ENCODE measurements at regions not wholly inside any gene's neighbourhood (a gene's known extent, or its start where the extent isn't known, plus 50 kb on each side); places are given as distances from the start of the nearest gene placed in this dataset.

DNA sequence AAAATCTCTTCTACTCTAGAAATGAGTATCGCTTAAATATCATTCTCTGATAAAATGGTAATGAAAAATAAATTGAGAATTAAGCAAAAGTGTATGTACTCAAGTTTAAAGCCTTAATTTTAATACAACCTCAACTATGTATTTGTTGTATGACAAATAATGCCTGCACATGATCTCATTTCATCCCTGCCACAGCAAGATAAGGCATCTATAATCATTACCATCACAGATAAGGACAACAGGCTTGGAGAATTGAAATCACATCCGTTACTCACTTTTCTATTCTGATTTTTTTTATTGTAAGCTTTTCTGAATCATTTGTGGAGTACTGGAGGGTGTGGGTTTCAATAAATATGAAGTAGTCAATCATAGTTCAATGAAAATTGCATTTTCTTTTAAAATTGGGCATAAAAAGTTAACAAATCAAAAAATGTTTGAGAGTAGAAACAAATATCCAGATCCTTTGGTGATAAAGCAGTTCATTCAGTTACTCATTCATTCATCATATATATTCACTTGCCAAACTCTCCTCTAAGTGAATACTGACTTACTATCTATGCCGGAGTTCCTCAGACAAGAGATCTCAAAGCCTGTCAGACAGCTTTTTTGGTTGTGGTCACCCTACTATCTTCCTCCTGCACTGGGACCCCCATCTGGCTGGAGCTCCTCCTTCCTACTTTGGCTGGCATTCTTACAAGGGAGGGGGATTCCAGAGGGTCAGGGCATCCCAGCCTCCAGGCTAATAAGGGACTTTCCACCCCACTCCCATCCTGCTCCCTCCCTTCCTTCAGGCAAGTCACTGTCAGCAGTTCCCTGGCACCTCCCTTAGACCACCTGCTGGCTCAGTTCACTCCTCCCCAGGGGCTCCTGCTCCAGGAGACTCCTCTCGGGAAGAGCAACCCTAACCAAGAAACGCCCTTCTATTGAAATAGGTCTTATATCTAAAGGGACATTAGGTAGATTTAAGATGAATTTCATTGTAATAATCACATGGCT lies 118.6 kb downstream of the OGFRL1 start:
- no peak for TF ChIP-seq FOXM1 (IDR thresholded peaks at IDR 0.05; ENCODE audit: borderline replicate concordance, low read depth)
- 0 out of 2 replicates have a peak, but pooled peaks have one; percentile 16 for TF ChIP-seq NFIC (IDR thresholded peaks at IDR 0.05)
- no peak for TF ChIP-seq YY1 (IDR thresholded peaks at IDR 0.05; ENCODE audit: low read depth)
- TF ChIP-seq EGR1 (IDR thresholded peaks at IDR 0.05), result no peak

DNA sequence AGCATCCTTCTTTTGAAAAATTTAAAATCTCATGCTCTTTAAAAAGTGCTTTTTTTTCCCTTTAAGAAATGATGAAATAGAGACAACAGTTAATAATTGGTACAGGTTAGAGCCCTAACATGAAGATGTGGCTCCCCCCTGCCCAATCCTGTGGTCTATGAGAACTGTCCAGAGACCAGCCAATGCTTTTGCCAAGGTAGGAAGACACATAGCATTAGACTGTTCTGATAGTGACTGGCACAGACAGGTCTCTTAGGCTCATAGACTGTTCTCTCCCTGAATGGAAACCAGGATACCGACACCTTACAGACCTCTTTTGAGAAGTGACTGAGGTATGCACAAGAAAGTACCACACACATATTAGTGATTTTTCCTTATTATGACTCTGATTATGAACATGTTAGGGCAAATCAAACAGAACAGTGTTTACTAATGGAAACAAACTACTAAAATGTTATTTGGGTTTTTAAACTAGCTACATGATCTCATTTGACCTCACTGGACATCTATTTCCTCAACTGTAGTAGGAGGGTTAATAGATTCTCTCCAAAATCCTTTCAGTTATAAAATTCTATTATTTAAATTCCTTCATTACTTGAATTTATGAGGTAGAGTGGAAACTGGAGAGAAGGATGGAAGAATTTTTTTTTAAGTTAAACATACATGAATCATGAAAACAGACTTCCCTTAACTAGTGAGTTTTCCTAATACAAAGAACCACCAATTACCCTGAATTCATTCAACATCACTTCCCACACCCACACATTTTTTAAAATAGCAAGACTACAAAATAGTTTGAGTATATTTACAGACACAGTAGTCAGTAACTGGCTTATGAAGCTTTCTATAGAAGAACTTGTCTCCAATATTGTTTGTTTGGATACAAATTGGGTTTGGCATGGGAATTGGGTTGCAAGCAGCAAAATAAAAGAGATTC lies 120.4 kb downstream of the OGFRL1 start:
- TF ChIP-seq YY1 (IDR thresholded peaks at IDR 0.05; ENCODE audit: low read depth) (no peak), RAD21 (IDR thresholded peaks at IDR 0.05; ENCODE audit: low read depth) (no peak), TAF1 (IDR thresholded peaks at IDR 0.05; ENCODE audit: low read depth) (no peak), EP300 (IDR thresholded peaks at IDR 0.05; ENCODE audit: borderline replicate concordance) (no peak), EGR1 (IDR thresholded peaks at IDR 0.05) (no peak), CEBPB (IDR thresholded peaks at IDR 0.05) (no peak), TEAD4 (IDR thresholded peaks at IDR 0.05) (no peak), CREB1 (IDR thresholded peaks at IDR 0.05; ENCODE audit: low read depth) (no peak)
- TF ChIP-seq, protein P1, sequence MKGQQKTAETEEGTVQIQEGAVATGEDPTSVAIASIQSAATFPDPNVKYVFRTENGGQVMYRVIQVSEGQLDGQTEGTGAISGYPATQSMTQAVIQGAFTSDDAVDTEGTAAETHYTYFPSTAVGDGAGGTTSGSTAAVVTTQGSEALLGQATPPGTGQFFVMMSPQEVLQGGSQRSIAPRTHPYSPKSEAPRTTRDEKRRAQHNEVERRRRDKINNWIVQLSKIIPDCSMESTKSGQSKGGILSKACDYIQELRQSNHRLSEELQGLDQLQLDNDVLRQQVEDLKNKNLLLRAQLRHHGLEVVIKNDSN (IDR thresholded peaks at IDR 0.05), result no peak
- TF ChIP-seq, protein P2, sequence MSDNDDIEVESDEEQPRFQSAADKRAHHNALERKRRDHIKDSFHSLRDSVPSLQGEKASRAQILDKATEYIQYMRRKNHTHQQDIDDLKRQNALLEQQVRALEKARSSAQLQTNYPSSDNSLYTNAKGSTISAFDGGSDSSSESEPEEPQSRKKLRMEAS (IDR thresholded peaks at IDR 0.05), result no peak

DNA sequence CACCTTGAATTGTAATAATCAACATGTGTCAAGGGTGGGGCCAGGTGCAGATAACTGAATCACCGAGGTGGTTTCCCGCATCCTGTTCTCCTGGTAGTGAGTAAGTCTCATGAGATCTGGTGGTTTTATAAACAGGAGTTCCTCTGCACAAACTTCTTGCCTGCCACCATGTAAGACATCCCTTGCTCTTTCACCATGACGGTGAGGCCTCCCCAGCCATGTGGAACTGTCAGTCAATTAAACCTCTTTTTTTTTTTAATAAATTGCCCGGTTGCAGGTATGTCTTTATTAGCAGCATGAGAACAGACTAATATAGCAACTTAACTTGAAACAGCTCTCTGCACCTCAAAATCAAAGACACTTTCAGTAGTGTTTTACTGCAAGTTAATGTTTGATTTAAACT lies 121.6 kb downstream of the OGFRL1 start:
- no peak for TF ChIP-seq CEBPB (IDR thresholded peaks at IDR 0.05)
- no peak for TF ChIP-seq NFIC (IDR thresholded peaks at IDR 0.05)
- no peak for TF ChIP-seq ZBTB7A (IDR thresholded peaks at IDR 0.05; ENCODE audit: low read depth)
- no peak for TF ChIP-seq TEAD4 (IDR thresholded peaks at IDR 0.05)
- no peak for TF ChIP-seq EP300 (IDR thresholded peaks at IDR 0.05; ENCODE audit: borderline replicate concordance)
- no peak for TF ChIP-seq CREB1 (IDR thresholded peaks at IDR 0.05; ENCODE audit: low read depth)
- TF ChIP-seq RAD21 (IDR thresholded peaks at IDR 0.05; ENCODE audit: low read depth), result no peak
- no peak for TF ChIP-seq EGR1 (IDR thresholded peaks at IDR 0.05)
- TF ChIP-seq TCF12 (IDR thresholded peaks at IDR 0.05; ENCODE audit: low read depth), result no peak
- TF ChIP-seq, protein P2 (IDR thresholded peaks at IDR 0.05), result no peak
- TF ChIP-seq, protein P1 (IDR thresholded peaks at IDR 0.05), result no peak
- no peak for TF ChIP-seq TAF1 (IDR thresholded peaks at IDR 0.05; ENCODE audit: low read depth)
- TF ChIP-seq, protein P3, sequence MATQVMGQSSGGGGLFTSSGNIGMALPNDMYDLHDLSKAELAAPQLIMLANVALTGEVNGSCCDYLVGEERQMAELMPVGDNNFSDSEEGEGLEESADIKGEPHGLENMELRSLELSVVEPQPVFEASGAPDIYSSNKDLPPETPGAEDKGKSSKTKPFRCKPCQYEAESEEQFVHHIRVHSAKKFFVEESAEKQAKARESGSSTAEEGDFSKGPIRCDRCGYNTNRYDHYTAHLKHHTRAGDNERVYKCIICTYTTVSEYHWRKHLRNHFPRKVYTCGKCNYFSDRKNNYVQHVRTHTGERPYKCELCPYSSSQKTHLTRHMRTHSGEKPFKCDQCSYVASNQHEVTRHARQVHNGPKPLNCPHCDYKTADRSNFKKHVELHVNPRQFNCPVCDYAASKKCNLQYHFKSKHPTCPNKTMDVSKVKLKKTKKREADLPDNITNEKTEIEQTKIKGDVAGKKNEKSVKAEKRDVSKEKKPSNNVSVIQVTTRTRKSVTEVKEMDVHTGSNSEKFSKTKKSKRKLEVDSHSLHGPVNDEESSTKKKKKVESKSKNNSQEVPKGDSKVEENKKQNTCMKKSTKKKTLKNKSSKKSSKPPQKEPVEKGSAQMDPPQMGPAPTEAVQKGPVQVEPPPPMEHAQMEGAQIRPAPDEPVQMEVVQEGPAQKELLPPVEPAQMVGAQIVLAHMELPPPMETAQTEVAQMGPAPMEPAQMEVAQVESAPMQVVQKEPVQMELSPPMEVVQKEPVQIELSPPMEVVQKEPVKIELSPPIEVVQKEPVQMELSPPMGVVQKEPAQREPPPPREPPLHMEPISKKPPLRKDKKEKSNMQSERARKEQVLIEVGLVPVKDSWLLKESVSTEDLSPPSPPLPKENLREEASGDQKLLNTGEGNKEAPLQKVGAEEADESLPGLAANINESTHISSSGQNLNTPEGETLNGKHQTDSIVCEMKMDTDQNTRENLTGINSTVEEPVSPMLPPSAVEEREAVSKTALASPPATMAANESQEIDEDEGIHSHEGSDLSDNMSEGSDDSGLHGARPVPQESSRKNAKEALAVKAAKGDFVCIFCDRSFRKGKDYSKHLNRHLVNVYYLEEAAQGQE (IDR thresholded peaks at IDR 0.05; ENCODE audit: low read depth), result no peak
- no peak for TF ChIP-seq FOXM1 (IDR thresholded peaks at IDR 0.05; ENCODE audit: borderline replicate concordance, low read depth)
- no peak for TF ChIP-seq YY1 (IDR thresholded peaks at IDR 0.05; ENCODE audit: low read depth)

DNA sequence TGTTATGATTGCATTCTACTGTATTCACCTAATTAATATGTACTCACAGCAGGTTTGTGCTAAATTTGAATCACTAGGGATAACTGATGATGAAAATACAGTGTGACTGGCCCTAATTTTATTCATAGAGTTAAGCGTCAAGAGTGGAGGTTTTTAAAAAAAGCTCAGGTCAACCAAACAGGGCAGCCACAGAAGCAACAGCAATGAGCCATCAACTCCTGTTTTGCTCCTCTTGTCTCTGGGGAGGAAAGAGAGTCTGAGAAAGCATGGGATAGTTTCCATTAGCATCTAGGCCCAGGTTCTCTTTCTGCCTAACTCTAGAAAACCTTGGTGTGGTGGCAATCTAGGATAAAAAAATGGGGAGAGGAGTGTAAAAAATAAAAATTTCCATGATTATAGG lies 122.1 kb downstream of the OGFRL1 start:
- no peak for TF ChIP-seq TEAD4 (IDR thresholded peaks at IDR 0.05)
- no peak for TF ChIP-seq CREB1 (IDR thresholded peaks at IDR 0.05; ENCODE audit: low read depth)
- TF ChIP-seq, protein P3 (IDR thresholded peaks at IDR 0.05; ENCODE audit: low read depth), result no peak
- no peak for TF ChIP-seq YY1 (IDR thresholded peaks at IDR 0.05; ENCODE audit: low read depth)
- no peak for TF ChIP-seq ZBTB7A (IDR thresholded peaks at IDR 0.05; ENCODE audit: low read depth)
- TF ChIP-seq, protein P2 (IDR thresholded peaks at IDR 0.05), result no peak
- no peak for TF ChIP-seq FOXM1 (IDR thresholded peaks at IDR 0.05; ENCODE audit: borderline replicate concordance, low read depth)
- no peak for TF ChIP-seq RAD21 (IDR thresholded peaks at IDR 0.05; ENCODE audit: low read depth)
- TF ChIP-seq NFIC (IDR thresholded peaks at IDR 0.05), result no peak
- TF ChIP-seq EP300 (IDR thresholded peaks at IDR 0.05; ENCODE audit: borderline replicate concordance), result no peak
- TF ChIP-seq, protein P1 (IDR thresholded peaks at IDR 0.05), result no peak
- TF ChIP-seq CEBPB (IDR thresholded peaks at IDR 0.05), result no peak
- no peak for TF ChIP-seq TAF1 (IDR thresholded peaks at IDR 0.05; ENCODE audit: low read depth)
- TF ChIP-seq TCF12 (IDR thresholded peaks at IDR 0.05; ENCODE audit: low read depth), result no peak
- no peak for TF ChIP-seq EGR1 (IDR thresholded peaks at IDR 0.05)

All from Ishikawa (cell line).